Ectodermal cell (in vitro differentiated cells): ENCODE measurements at regions not wholly inside any gene's neighbourhood (a gene's known extent, or its start where the extent isn't known, plus 50 kb on each side); places are given as distances from the start of the nearest gene placed in this dataset.

ENCODE experiments used
- H3K27ac ChIP-seq: 2 replicates; pipeline ENCODE4 v1.7.0; 2013; ENCODE audit warnings: mild to moderate bottlenecking, low read depth, low read length; ENCODE audit not compliant: insufficient read depth, poor library complexity, severe bottlenecking
- H3K27me3 ChIP-seq: 2 replicates; pipeline ENCODE4 v1.7.0; 2013; ENCODE audit warnings: mild to moderate bottlenecking, low read length; ENCODE audit not compliant: insufficient read depth, control insufficient read depth, poor library complexity, severe bottlenecking
- H3K36me3 ChIP-seq: one replicate; pipeline ENCODE4 v1.7.0; 2013; ENCODE audit warnings: low read length; ENCODE audit not compliant: control insufficient read depth, insufficient read depth
- H3K4me1 ChIP-seq: one replicate; pipeline ENCODE4 v1.7.0; 2013; ENCODE audit warnings: low read length; ENCODE audit not compliant: control insufficient read depth, insufficient read depth
- H3K4me3 ChIP-seq: 2 replicates; pipeline ENCODE4 v1.7.0; 2013; ENCODE audit warnings: low read depth, low read length, control low read depth; ENCODE audit not compliant: insufficient read depth
- H3K9me3 ChIP-seq: 2 replicates; pipeline ENCODE4 v1.7.0; 2013; ENCODE audit warnings: mild to moderate bottlenecking, low read length, moderate library complexity; ENCODE audit not compliant: control insufficient read depth
- WGBS, 2 experiments: methylation state at CpG; one replicate each; pipeline ENCODE4 v1.1.7; 2013; ENCODE audit warnings: missing lambda C conversion rate in 2 of 2; 5-methylcytosine and 5-hydroxymethylcytosine counted together

DNA sequence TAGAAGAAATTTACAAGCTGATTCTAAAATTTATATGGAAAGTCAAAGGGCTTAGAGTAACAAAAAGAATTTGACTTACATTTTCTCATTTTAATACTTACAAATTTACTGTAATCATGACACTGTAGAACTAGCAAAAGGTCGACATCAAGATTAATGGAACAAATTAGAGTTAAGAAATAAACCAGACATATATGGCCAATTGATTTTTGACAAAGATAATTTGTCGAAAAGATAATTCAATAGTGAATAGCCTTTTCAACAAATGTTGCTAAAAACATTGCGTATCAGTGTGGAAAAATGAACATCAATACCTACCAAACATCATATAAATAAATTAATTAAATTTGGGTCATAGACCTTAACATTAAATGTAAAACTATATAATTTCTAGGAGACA, 955.5 kb upstream of the AUTS2 start:
- 91% methylated on average over 2 of the region's 3 CpGs; no CpG with 5 or more reads in 1 of the 2 experiments for WGBS, 2 experiments
- no peaks in the 10 kb centered on the region for H3K9me3 ChIP-seq
- no peaks in the 10 kb centered on the region for H3K27me3 ChIP-seq
- no peak overlapping the region for H3K27ac ChIP-seq
- H3K4me3 ChIP-seq: no peak overlapping the region
- H3K36me3 ChIP-seq: no peaks in the 10 kb centered on the region
- H3K4me1 ChIP-seq: no peaks in the 10 kb centered on the region

DNA sequence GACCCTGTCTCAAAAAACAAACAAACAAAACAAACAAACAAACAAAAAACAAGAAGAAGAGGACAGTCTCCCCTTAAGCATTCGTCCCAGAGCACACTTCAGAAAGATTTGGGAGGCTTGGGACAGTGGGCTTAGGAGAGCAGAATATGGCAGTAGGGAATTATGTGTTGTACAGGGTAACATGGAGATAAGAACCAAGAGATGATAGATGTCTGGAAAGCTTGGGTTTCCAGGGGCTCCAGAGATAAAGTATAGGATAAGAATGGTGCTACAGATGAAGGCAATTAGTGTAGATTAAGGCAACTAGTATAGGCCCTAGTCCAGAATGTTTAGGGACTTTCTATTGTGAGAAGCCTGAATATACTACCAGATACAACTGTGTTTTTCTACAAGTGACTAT, 934.9 kb upstream of the AUTS2 start:
- Histone ChIP-seq H3K36me3 (no peaks in the 10 kb centered on the region), H3K4me1 (no peaks in the 10 kb centered on the region), H3K9me3 (no peaks in the 10 kb centered on the region), H3K4me3 (no peak overlapping the region), H3K27me3 (no peaks in the 10 kb centered on the region), H3K27ac (no peak overlapping the region)
- WGBS, 2 experiments: 97 to 100% methylated on average over 1 of the region's 1 CpG

DNA sequence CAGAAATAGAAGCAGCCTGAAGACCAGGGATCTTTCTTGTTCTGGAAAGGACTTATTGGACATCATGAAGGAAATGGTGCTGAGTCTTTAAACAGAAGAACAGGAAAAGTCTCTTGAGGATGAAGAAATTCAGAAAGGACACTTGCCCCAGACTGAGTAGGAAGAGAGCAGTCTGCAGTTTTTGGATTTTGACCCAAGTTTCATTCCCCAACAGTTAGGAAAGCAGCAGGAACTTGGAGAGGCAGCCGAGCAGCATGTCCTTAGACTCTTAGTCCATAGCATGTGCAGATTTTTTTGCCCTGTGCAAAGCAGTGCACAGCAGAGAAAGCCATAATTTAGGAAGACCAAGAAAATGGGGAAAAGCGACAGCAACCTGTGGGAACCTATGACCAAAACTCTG, 927.2 kb upstream of the AUTS2 start:
- Histone ChIP-seq H3K27ac (no peak overlapping the region), H3K9me3 (no peaks in the 10 kb centered on the region), H3K27me3 (no peaks in the 10 kb centered on the region), H3K4me1 (no peaks in the 10 kb centered on the region), H3K36me3 (no peaks in the 10 kb centered on the region), H3K4me3 (no peak overlapping the region)
- 87 to 95% methylated on average over 2 of the region's 2 CpGs for WGBS, 2 experiments

DNA sequence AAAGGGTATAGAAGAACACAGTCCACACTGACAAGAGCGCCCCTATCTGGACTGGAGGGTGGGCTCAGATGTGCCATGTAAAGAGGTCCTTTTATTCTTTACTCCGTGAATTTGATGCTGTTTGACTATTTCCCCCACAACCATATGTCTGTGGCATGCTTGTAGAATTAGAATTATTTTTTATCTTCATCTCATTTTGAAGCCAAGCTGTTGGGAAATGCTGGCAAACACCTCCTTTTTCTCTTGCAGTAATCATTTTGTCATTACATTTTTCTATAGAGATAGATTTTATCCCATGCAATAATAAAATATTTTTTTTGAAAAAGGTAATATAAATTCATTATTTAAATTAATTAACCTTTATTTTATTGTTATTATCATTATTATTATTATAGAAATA, 926.6 kb upstream of the AUTS2 start:
- H3K4me1 ChIP-seq: no peaks in the 10 kb centered on the region
- H3K4me3 ChIP-seq: no peak overlapping the region
- H3K27me3 ChIP-seq: no peaks in the 10 kb centered on the region
- WGBS, 2 experiments: 88 to 100% methylated on average over 2 of the region's 2 CpGs
- H3K36me3 ChIP-seq: no peaks in the 10 kb centered on the region
- no peak overlapping the region for H3K27ac ChIP-seq
- no peaks in the 10 kb centered on the region for H3K9me3 ChIP-seq

DNA sequence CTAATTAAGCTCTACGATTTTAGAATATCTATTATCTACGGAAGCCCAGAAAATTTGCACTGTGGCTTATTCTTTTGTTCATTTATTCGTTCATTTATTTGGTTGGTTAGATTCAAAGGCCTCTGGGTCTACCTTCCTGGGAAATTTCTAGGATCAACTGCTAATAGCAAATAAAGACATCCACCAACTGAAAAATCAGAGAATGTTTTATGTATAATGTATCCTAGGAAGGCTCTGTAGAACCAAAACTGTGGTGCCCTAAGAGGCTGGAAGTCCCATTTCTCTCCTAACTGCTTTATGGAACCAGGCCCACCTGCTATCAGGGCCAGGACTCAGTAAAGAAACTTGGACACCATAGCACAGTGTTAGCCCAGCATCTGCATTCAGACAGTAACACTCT, 923.4 kb upstream of the AUTS2 start:
- Histone ChIP-seq H3K4me1 (no peaks in the 10 kb centered on the region), H3K9me3 (no peaks in the 10 kb centered on the region), H3K27me3 (no peaks in the 10 kb centered on the region), H3K27ac (no peak overlapping the region), H3K36me3 (no peaks in the 10 kb centered on the region), H3K4me3 (no peak overlapping the region)
- 93 to 94% methylated on average over 2 to 3 of the region's 3 CpGs for WGBS, 2 experiments

DNA sequence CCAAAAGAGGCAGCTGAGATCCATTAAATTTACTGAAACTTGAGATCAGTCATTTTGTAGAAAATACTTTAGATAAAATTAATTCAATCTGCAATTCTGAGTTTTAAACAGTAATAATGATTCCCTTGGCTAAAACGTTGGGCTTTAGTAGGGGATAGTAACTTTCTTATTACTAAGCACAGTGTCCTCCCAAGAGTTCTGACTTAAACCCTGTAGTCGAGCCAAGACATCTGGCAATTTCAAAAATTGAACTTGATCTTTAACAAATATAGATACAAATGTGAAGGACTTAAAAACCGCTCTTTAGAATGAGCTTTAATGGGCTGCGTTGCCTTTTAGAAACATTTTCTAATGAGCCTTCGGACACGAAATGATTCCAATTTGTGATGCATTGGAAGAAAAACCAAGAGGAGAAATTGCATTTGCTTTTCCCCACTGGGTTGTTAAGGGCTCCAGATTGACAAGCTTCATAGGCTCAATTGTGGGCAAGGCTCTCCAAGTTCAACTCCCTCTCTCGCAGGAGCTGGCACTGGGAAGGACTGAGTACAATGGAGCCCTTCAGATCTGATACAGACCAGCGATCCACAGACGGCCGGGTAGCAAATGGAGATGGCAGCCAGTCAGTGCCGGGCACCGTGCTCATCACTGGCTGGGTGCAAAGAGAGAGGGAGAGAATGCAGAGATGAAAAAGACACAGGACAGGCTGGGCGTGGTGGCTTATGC, 921.3 kb upstream of the AUTS2 start:
- H3K9me3 ChIP-seq: no peaks in the 10 kb centered on the region

DNA sequence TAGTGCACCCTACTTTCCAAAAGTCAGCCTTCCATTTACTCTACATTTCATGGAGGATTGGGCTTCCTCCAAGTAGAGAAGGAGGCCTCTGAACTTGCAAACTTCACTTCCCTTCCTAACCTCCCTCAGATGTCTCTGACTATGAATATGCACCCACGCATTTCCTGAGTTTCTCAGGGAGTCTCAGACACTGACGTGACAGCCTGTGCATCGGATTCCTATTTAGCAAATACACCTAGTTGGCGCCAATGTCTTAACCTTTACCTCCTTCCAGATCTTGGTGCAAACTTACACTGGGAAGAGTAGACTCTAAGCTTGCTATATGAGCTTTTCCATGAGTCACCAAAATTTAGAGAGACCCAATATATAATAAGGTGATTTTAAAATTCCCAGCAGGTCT, 920.1 kb upstream of the AUTS2 start:
- no peaks in the 10 kb centered on the region for H3K27me3 ChIP-seq
- H3K9me3 ChIP-seq: no peaks in the 10 kb centered on the region
- no peak overlapping the region for H3K27ac ChIP-seq
- no peak overlapping the region for H3K4me3 ChIP-seq
- H3K4me1 ChIP-seq: no peaks in the 10 kb centered on the region
- no peaks in the 10 kb centered on the region for H3K36me3 ChIP-seq
- 89 to 94% methylated on average over 4 of the region's 4 CpGs for WGBS, 2 experiments

More for the DNA sequence above, 921.3 kb upstream of the AUTS2 start:
- Histone ChIP-seq H3K4me1 (no peaks in the 10 kb centered on the region), H3K27ac (no peak overlapping the region), H3K36me3 (no peaks in the 10 kb centered on the region), H3K4me3 (no peak overlapping the region), H3K27me3 (no peaks in the 10 kb centered on the region)
- 94 to 95% methylated on average over 11 to 13 of the region's 13 CpGs for WGBS, 2 experiments

DNA sequence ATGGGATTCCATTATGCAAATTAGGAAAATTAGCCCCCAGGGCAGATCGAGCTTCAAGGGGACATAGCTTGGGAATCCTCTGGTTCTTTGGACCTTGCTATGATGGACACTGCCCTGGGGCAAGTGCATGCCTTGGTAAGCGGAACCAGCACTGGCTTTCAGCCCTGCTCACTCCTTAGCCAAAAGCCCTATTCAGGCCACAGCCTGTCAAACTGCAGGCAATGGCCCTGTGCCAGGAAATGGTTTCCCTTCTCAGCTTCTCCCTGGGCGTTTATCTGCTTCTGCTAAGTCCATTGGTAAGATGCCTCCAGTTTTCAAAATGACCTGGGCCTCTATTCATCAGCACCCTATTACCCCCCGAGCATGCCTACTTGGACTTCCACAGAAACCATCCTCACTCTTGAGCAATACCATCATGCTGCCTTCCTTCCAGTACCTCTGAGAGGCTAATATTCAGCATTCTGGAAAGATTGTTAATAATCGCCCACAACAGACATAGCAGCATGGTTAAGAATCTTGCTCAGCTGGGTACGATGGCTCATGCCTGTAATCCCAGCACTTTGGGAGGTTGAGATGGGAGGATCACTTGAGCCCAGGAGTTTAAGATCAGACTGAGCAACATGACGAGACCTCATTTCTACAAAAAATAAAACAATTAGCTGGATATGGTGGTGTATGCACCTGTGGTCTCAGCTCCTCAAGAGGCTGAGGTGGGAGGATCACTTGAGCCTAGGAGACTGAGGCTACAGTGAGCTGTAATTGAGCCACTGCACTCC, 918.6 kb upstream of the AUTS2 start:
- Histone ChIP-seq H3K4me3 (no peak overlapping the region), H3K27ac (no peak overlapping the region), H3K9me3 (no peaks in the 10 kb centered on the region), H3K36me3 (no peaks in the 10 kb centered on the region), H3K4me1 (no peaks in the 10 kb centered on the region), H3K27me3 (no peaks in the 10 kb centered on the region)
- 89 to 91% methylated on average over 7 of the region's 7 CpGs for WGBS, 2 experiments

DNA sequence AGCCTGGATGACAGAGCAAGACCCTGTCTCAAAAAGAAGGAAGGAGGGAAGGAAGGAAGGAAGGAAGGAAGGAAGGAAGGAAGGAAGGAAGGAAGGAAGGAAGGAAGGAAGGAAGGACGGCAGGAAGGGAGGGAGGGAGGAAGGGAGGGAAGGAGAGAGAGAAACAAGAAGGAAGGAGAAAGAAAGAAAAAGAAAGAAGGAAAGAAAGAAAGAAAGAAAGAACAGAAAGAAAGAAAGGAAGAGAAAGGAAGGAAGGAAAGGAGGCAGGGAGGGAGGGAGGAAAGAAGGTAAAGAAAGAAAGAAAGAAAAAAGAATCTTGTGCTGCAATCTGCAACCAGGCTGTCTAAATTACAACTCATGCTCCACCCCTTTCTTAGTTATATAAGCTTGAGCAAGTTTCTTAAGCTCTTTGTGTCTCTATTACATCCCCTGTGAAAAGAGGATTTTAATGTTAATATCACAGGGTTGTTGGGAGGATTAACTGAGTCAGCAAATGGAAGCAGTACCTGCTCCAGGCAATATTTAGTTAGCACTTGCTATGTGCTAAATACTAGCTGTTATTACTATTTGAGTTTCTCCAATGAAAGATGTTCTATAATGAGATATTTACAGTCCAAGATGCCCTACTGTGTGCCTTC, 917.9 kb upstream of the AUTS2 start:
- no peak overlapping the region for H3K4me3 ChIP-seq
- no peaks in the 10 kb centered on the region for H3K9me3 ChIP-seq
- no peak overlapping the region for H3K27ac ChIP-seq
- 79 to 87% methylated on average over 1 of the region's 1 CpG for WGBS, 2 experiments
- H3K4me1 ChIP-seq: no peaks in the 10 kb centered on the region
- H3K36me3 ChIP-seq: no peaks in the 10 kb centered on the region
- H3K27me3 ChIP-seq: no peaks in the 10 kb centered on the region

DNA sequence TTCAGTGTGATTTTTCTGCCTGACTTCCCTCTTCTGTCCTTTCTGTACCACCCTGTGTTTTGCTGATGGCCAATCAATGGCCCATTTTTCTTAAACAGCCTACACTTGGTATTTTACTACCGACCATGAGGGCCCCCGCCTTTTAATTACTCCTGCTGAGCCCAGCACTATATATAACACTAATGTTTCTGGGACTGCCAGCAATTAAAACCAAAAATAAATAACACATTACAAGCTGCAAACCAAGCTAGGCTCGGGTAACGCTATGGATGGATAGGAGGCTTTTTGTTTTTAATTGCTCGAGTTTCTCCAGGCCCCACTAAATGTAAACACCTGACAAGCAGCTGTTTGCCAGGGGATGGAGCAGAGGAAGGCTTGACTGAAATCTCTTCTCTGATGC, 915.4 kb upstream of the AUTS2 start:
- Histone ChIP-seq H3K27ac (no peak overlapping the region), H3K9me3 (no peaks in the 10 kb centered on the region), H3K27me3 (no peaks in the 10 kb centered on the region), H3K36me3 (no peaks in the 10 kb centered on the region), H3K4me3 (no peak overlapping the region), H3K4me1 (no peaks in the 10 kb centered on the region)
- 62 to 68% methylated on average over 4 to 5 of the region's 5 CpGs for WGBS, 2 experiments
